IMR-90 (cell line): ENCODE measurements at regions not wholly inside any gene's neighbourhood (a gene's known extent, or its start where the extent isn't known, plus 50 kb on each side); places are given as distances from the start of the nearest gene placed in this dataset.

Experiments used
- ATAC-seq: fragments of 200-7000 bp; cut with Tn5 transposase; 2 replicates; pipeline ENCODE4 v1.9.1; 2020; ENCODE audit warnings: low read depth, mild to moderate bottlenecking, moderate library complexity
- BruUV-seq: library from RNA; stranded (reverse); fragments of 400-500 nt; replicated peaks from 2 replicates; lab custom pipeline; 2021; lab: Mats Ljungman, UMichigan
- CTCF ChIA-PET: fragments of 300-600 bp; formaldehyde crosslinking; extraction: SDS; loops from one replicate; lab custom pipeline; 2021; ENCODE audit warnings: antibody characterized with exemption; lab: Yijun Ruan, JAX
- POLR2A ChIA-PET: fragments of 300-600 bp; sonication (Branson Sonifier 250); formaldehyde crosslinking; loops from one replicate; lab custom pipeline; 2022; ENCODE audit warnings: antibody characterized with exemption; ENCODE audit not compliant: unreplicated experiment; lab: Charles Lee
- DNase-seq: peaks from one replicate; pipeline ENCODE4 v3.0.0; 2013
- H2AFZ ChIP-seq: replicated peaks from 2 replicates; pipeline ENCODE3; 2013; ENCODE audit warnings: low read length, mild to moderate bottlenecking; ENCODE audit not compliant: poor library complexity
- H2AK5ac ChIP-seq: 2 replicates; pipeline ENCODE4 v1.6.1; 2013; ENCODE audit warnings: low read depth, low read length, inconsistent platforms
- H2AK9ac ChIP-seq: replicated peaks from 2 replicates; pipeline ENCODE3; 2013; ENCODE audit warnings: mild to moderate bottlenecking, low read depth, low read length, moderate library complexity; ENCODE audit not compliant: poor library complexity
- H2BK120ac ChIP-seq: 2 replicates; pipeline ENCODE4 v1.6.1; 2013; ENCODE audit warnings: low read depth, low read length, inconsistent platforms
- H2BK15ac ChIP-seq: 3 replicates; pipeline ENCODE4 v1.6.1; 2013; ENCODE audit warnings: low read depth, low read length, inconsistent platforms
- H2BK20ac ChIP-seq: 2 replicates; pipeline ENCODE4 v1.6.1; 2013; ENCODE audit warnings: low read depth, mild to moderate bottlenecking, inconsistent platforms, low read length, moderate library complexity
- H2BK5ac ChIP-seq: 2 replicates; pipeline ENCODE4 v1.6.1; 2013; ENCODE audit warnings: mild to moderate bottlenecking, low read depth, low read length, inconsistent platforms; ENCODE audit not compliant: poor library complexity, severe bottlenecking
- H3K14ac ChIP-seq: replicated peaks from 2 replicates; pipeline ENCODE4 v1.6.1; 2013; ENCODE audit warnings: low read depth, low read length, inconsistent platforms
- H3K18ac ChIP-seq: 2 replicates; pipeline ENCODE4 v1.6.1; 2013; ENCODE audit warnings: low read depth, low read length, control low read depth
- H3K23ac ChIP-seq: 2 replicates; pipeline ENCODE4 v1.6.1; 2013; ENCODE audit warnings: low read depth, low read length, inconsistent platforms
- H3K27ac ChIP-seq: 2 replicates; pipeline ENCODE4 v1.5.1; 2013; ENCODE audit warnings: mild to moderate bottlenecking, control low read depth, low read length; ENCODE audit not compliant: insufficient read depth
- H3K27me3 ChIP-seq: 2 replicates; pipeline ENCODE4 v1.6.1; 2013; ENCODE audit warnings: low read length; ENCODE audit not compliant: control insufficient read depth, insufficient read depth
- H3K36me3 ChIP-seq: 2 replicates; pipeline ENCODE4 v1.6.1; 2013; ENCODE audit warnings: low read length, mixed read lengths; ENCODE audit not compliant: control insufficient read depth, insufficient read depth
- H3K4ac ChIP-seq: 2 replicates; pipeline ENCODE4 v1.6.1; 2013; ENCODE audit warnings: low read depth, low read length, inconsistent platforms
- H3K4me1 ChIP-seq: 2 replicates; pipeline ENCODE4 v1.6.1; 2013; ENCODE audit warnings: low read length, mixed read lengths; ENCODE audit not compliant: control insufficient read depth, insufficient read depth
- H3K4me2 ChIP-seq: 2 replicates; pipeline ENCODE4 v1.6.1; 2013; ENCODE audit warnings: low read depth, mild to moderate bottlenecking, control low read depth, low read length, moderate library complexity
- H3K4me3 ChIP-seq: 2 replicates; pipeline ENCODE4 v1.5.1; 2013; ENCODE audit warnings: low read depth, mild to moderate bottlenecking, control low read depth, low read length, moderate library complexity; ENCODE audit not compliant: insufficient read depth
- H3K56ac ChIP-seq: 2 replicates; pipeline ENCODE4 v1.6.1; 2013; ENCODE audit warnings: low read length, inconsistent platforms; ENCODE audit not compliant: insufficient read depth; ENCODE audit errors: extremely low read depth
- H3K79me1 ChIP-seq, 2 experiments: 2 replicates each; pipeline ENCODE4 v1.6.1; 2013; ENCODE audit warnings: low read length in 2 of 2, inconsistent platforms in 1 of 2, low read depth in 1 of 2
- H3K9ac ChIP-seq: 2 replicates; pipeline ENCODE4 v1.6.1; 2013; ENCODE audit warnings: low read depth, low read length, control low read depth
- H3K9me1 ChIP-seq: 2 replicates; pipeline ENCODE4 v1.6.1; 2013; ENCODE audit warnings: low read length, inconsistent platforms; ENCODE audit not compliant: insufficient read depth
- H3K9me3 ChIP-seq: 2 replicates; pipeline ENCODE4 v1.6.1; 2013; ENCODE audit warnings: low read length; ENCODE audit not compliant: control insufficient read depth, insufficient read depth
- H4K20me1 ChIP-seq: 2 replicates; pipeline ENCODE4 v1.6.1; 2013; ENCODE audit warnings: low read length, inconsistent platforms; ENCODE audit not compliant: insufficient read depth
- H4K5ac ChIP-seq: 2 replicates; pipeline ENCODE4 v1.6.1; 2013; ENCODE audit warnings: mild to moderate bottlenecking, low read depth, low read length, control low read depth
- H4K8ac ChIP-seq, 2 experiments: 2 replicates each; pipeline ENCODE4 v1.6.1; 2013; ENCODE audit warnings: low read depth in 2 of 2, low read length in 2 of 2, control low read depth in 1 of 2, inconsistent platforms in 1 of 2
- H4K91ac ChIP-seq: 2 replicates; pipeline ENCODE4 v1.6.1; 2013; ENCODE audit warnings: low read depth, low read length, inconsistent platforms; ENCODE audit not compliant: insufficient read depth
- CHD1 ChIP-seq: IDR thresholded peaks from 2 replicates; pipeline ENCODE4 v1.6.1; 2012; ENCODE audit warnings: low read depth, low read length, improper control_type of control experiment
- MAZ ChIP-seq: IDR thresholded peaks from 2 replicates; pipeline ENCODE4 v1.6.1; 2012; ENCODE audit warnings: low read depth, mild to moderate bottlenecking, low read length, improper control_type of control experiment, moderate library complexity, borderline replicate concordance
- WGBS, 2 experiments: methylation state at CpG; one replicate each; pipeline versions ENCODE4 v1.1.5 to v1.1.7; 2013; ENCODE audit warnings: missing lambda C conversion rate in 2 of 2; ENCODE audit not compliant: insufficient read length in 1 of 2; ENCODE audit errors: extremely low coverage in 2 of 2; 5-methylcytosine and 5-hydroxymethylcytosine counted together
- dilution Hi-C: fragments of 300-500 bp; cut with HindIII; formaldehyde crosslinking; loops from one replicate; pipeline ENCODE4 v1.14.3; 2018; ENCODE audit warnings: low sequenced_read_pairs; ENCODE audit not compliant: unreplicated experiment
- in situ Hi-C: fragments of 300-500 bp; cut with MboI; formaldehyde crosslinking; loops from 3 replicates; pipeline ENCODE4 v1.14.3; 2019; ENCODE audit warnings: low sequenced_read_pairs, inconsistent platforms, mixed read lengths
- intact Hi-C: fragments of 100-400 bp; cut with micrococcal nuclease; formaldehyde crosslinking; loops from 2 replicates; pipeline ENCODE4 v1.10.0; 2022

- dilution Hi-C loops: no loop called here
- POLR2A ChIA-PET: no interaction called here
These were observed 196.6 kb upstream of the NPVF start for GRCh38 chr7:25424855-25425254.

More at GRCh38 chr7:25424855-25425254, 196.6 kb upstream of the NPVF start:
- H2BK5ac ChIP-seq: no peak overlapping the region
- no peak overlapping the region for H3K23ac ChIP-seq
- H3K9ac ChIP-seq: no peak overlapping the region
- DNase-seq: no peak
- H3K36me3 ChIP-seq: no peaks in the 10 kb centered on the region
- no peaks in the 10 kb centered on the region for H3K79me1 ChIP-seq
- no peak overlapping the region for H2BK15ac ChIP-seq
- H2BK20ac ChIP-seq: no peak overlapping the region
- BruUV-seq: no TSS peak
- no peak overlapping the region for H3K14ac ChIP-seq
- H3K27me3 ChIP-seq: no peaks in the 10 kb centered on the region
- TF ChIP-seq CHD1 (no peak), MAZ (no peak)
- no peaks in the 10 kb centered on the region for H3K9me3 ChIP-seq
- no peaks in the 10 kb centered on the region for H3K4me1 ChIP-seq
- no peak overlapping the region for H3K4ac ChIP-seq
- no peak overlapping the region for H2AK9ac ChIP-seq
- no peak overlapping the region for H2BK120ac ChIP-seq
- no peak overlapping the region for H4K91ac ChIP-seq
- no peak for ATAC-seq
- H3K56ac ChIP-seq: no peak overlapping the region
- H4K8ac ChIP-seq: no peak overlapping the region
- H2AFZ ChIP-seq: no peak overlapping the region
- WGBS, 2 experiments: no CpG with 5 or more reads among the region's 5 CpGs
- no peak overlapping the region for H3K4me2 ChIP-seq
- H4K5ac ChIP-seq: no peak overlapping the region
- no peak overlapping the region for H3K18ac ChIP-seq
- intact Hi-C loops: no loop called here
- H4K20me1 ChIP-seq: no peaks in the 10 kb centered on the region
- CTCF ChIA-PET: no interaction called here
- in situ Hi-C loops: no loop called here
- no peak overlapping the region for H2AK5ac ChIP-seq
- H3K27ac ChIP-seq: no peak overlapping the region
- no peak overlapping the region for H3K4me3 ChIP-seq
- H3K9me1 ChIP-seq: no peaks in the 10 kb centered on the region
